ENCODE measurements at regions not wholly inside any gene's neighbourhood (a gene's known extent, or its start where the extent isn't known, plus 50 kb on each side); places are given as distances from the start of the nearest gene placed in this dataset.

DNA sequence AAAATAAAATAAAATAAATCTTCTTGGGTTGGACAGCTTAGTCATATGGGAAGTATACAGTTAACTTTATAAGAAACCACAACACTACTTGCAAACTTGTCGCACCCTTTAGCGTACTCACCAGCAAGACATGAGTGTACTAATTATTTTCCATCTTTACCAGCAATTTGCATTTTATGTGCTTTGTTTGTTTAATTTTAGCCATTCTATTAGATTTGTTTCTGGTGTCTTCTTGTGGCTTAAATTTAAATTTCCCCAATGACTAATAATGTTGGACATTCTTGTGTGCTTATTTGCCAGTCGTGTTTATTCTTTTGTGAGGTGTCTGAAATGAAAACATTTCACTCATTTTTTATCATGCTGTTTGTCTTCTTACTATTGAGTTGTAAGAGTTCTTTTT, 1172.2 kb upstream of the CITED2 start:
- Histone ChIP-seq H3K27me3 (ENCODE audit: insufficient read depth, low read length) (no peaks in the 10 kb centered on the region), H3K36me3 (ENCODE audit: insufficient read depth, low read length) (no peaks in the 10 kb centered on the region), H3K4me1 (ENCODE audit: insufficient read depth, low read length) (peaks cover 3% of the 10 kb centered on the region), H3K27ac (ENCODE audit: low read depth, low read length) (peak overlapping the region; percentile 40), H3K9me3 (ENCODE audit: insufficient read depth, low read depth, low read length) (no peaks in the 10 kb centered on the region), H3K4me2 (ENCODE audit: low read length) (peak overlapping the region; percentile 51), H3K79me2 (ENCODE audit: insufficient read depth, low read length) (no peaks in the 10 kb centered on the region), H2AFZ (ENCODE audit: low read depth, low read length) (no peak overlapping the region), H3K4me3 (ENCODE audit: insufficient read depth, low read depth, low read length) (no peak overlapping the region), H4K20me1 (ENCODE audit: insufficient read depth, low read length) (no peaks in the 10 kb centered on the region), H3K9ac (ENCODE audit: low read length) (no peak overlapping the region)
- FAIRE-seq = peak; percentile 95
- H3K27ac Mint-ChIP-seq (ENCODE audit: unreplicated experiment) = no peak overlapping the region
- H3K4me3 Mint-ChIP-seq (ENCODE audit: unreplicated experiment) = no peak overlapping the region
- no peak for TF ChIP-seq EZH2 (IDR thresholded peaks at IDR 0.05; ENCODE audit: insufficient read depth, low read length)
- no peaks in the 10 kb centered on the region for H3K9me3 Mint-ChIP-seq (ENCODE audit: unreplicated experiment)
- peaks cover 6% of the 10 kb centered on the region for H3K4me1 Mint-ChIP-seq (ENCODE audit: low read depth, unreplicated experiment)
- DNase-seq (ENCODE audit: low read depth) = peak; percentile 73
- H3K36me3 Mint-ChIP-seq (ENCODE audit: low read depth, unreplicated experiment) = no peaks in the 10 kb centered on the region
- no peaks in the 10 kb centered on the region for H3K27me3 Mint-ChIP-seq (ENCODE audit: low read depth, unreplicated experiment)

DNA sequence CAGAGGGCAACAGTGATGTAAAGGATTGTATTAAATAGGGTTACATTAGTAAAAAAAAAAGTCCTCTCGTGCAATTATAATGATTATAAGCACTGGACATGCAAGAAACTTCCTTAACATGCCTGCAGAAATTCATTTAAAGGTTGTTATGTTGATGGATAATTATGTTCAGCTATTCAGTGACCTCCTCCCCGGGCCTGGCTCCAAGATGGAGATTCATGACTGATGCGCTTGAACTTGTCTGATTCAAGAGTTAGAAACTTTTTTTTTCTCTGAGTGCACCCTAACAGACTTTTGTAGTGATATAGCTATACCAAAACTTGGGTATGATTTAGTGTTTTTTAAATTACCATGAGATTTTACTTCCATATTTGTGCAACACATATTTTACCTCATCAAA, 1170.0 kb upstream of the CITED2 start:
- no peaks in the 10 kb centered on the region for H4K20me1 ChIP-seq (ENCODE audit: insufficient read depth, low read length)
- no peaks in the 10 kb centered on the region for H3K79me2 ChIP-seq (ENCODE audit: insufficient read depth, low read length)
- H3K9ac ChIP-seq (ENCODE audit: low read length) = no peak overlapping the region
- no peaks in the 10 kb centered on the region for H3K27me3 Mint-ChIP-seq (ENCODE audit: low read depth, unreplicated experiment)
- H3K36me3 ChIP-seq (ENCODE audit: insufficient read depth, low read length) = no peaks in the 10 kb centered on the region
- no peak overlapping the region for H3K4me3 ChIP-seq (ENCODE audit: insufficient read depth, low read depth, low read length)
- H3K4me1 Mint-ChIP-seq (ENCODE audit: low read depth, unreplicated experiment) = peaks cover 11% of the 10 kb centered on the region
- no peak for TF ChIP-seq EZH2 (IDR thresholded peaks at IDR 0.05; ENCODE audit: insufficient read depth, low read length)
- TF ChIP-seq CTCF (IDR thresholded peaks at IDR 0.05; ENCODE audit: insufficient read depth, low read depth, low read length) = no peak
- peaks cover 13% of the 10 kb centered on the region for H3K4me1 ChIP-seq (ENCODE audit: insufficient read depth, low read length)
- H2AFZ ChIP-seq (ENCODE audit: low read depth, low read length) = no peak overlapping the region
- H3K27ac ChIP-seq (ENCODE audit: low read depth, low read length) = no peak overlapping the region
- H3K27ac Mint-ChIP-seq (ENCODE audit: unreplicated experiment) = no peak overlapping the region
- FAIRE-seq = no peak
- no peak for DNase-seq (ENCODE audit: low read depth)
- H3K4me3 Mint-ChIP-seq (ENCODE audit: unreplicated experiment) = no peak overlapping the region
- H3K36me3 Mint-ChIP-seq (ENCODE audit: low read depth, unreplicated experiment) = no peaks in the 10 kb centered on the region
- no peak overlapping the region for H3K4me2 ChIP-seq (ENCODE audit: low read length)
- no peaks in the 10 kb centered on the region for H3K27me3 ChIP-seq (ENCODE audit: insufficient read depth, low read length)
- no peaks in the 10 kb centered on the region for H3K9me3 ChIP-seq (ENCODE audit: insufficient read depth, low read depth, low read length)
- H3K9me3 Mint-ChIP-seq (ENCODE audit: unreplicated experiment) = no peaks in the 10 kb centered on the region

DNA sequence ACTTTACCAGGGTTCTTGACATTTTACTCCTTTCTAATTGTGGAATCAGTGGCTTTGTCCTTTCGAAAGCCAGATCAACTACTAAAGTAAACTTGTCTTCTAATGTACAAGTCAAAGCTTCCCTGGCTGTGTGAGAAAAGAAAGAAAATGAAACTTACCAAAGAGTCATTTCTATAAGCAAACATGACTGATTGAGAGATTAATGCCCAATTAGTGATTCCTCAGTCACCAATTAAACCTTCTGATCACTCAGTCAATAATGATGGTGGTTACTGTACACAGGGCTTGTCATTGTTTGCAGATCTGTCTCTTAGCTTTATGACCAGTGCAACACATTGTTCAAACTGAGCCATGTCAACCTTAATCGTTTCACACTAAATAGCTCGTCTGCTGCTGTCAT, 1168.4 kb upstream of the CITED2 start:
- Histone ChIP-seq H3K9me3 (ENCODE audit: insufficient read depth, low read depth, low read length) (no peaks in the 10 kb centered on the region), H3K4me1 (ENCODE audit: insufficient read depth, low read length) (peaks cover 26% of the 10 kb centered on the region), H3K36me3 (ENCODE audit: insufficient read depth, low read length) (no peaks in the 10 kb centered on the region), H2AFZ (ENCODE audit: low read depth, low read length) (no peak overlapping the region), H3K9ac (ENCODE audit: low read length) (no peak overlapping the region), H3K4me3 (ENCODE audit: insufficient read depth, low read depth, low read length) (no peak overlapping the region), H3K4me2 (ENCODE audit: low read length) (no peak overlapping the region), H3K27me3 (ENCODE audit: insufficient read depth, low read length) (no peaks in the 10 kb centered on the region), H4K20me1 (ENCODE audit: insufficient read depth, low read length) (no peaks in the 10 kb centered on the region), H3K27ac (ENCODE audit: low read depth, low read length) (no peak overlapping the region), H3K79me2 (ENCODE audit: insufficient read depth, low read length) (no peaks in the 10 kb centered on the region)
- Mint-ChIP-seq H3K27ac (ENCODE audit: unreplicated experiment) (peak overlapping the region; percentile 56), H3K4me3 (ENCODE audit: unreplicated experiment) (no peak overlapping the region), H3K27me3 (ENCODE audit: low read depth, unreplicated experiment) (no peaks in the 10 kb centered on the region), H3K4me1 (ENCODE audit: low read depth, unreplicated experiment) (peaks cover 26% of the 10 kb centered on the region), H3K36me3 (ENCODE audit: low read depth, unreplicated experiment) (no peaks in the 10 kb centered on the region), H3K9me3 (ENCODE audit: unreplicated experiment) (no peaks in the 10 kb centered on the region)
- FAIRE-seq = peak; percentile 50
- no peak for DNase-seq (ENCODE audit: low read depth)
- TF ChIP-seq CTCF (IDR thresholded peaks at IDR 0.05; ENCODE audit: insufficient read depth, low read depth, low read length) (no peak), EZH2 (IDR thresholded peaks at IDR 0.05; ENCODE audit: insufficient read depth, low read length) (no peak)
